Activated CD8-positive, alpha-beta T cell treated with anti-CD3 and anti-CD28 coated beads, Interleukin-2, amount 10 ng/mL, durations not matched to agents 7 days and 5 days (primary cell): ENCODE measurements at regions not wholly inside any gene's neighbourhood (a gene's known extent, or its start where the extent isn't known, plus 50 kb on each side); places are given as distances from the start of the nearest gene placed in this dataset.

ENCODE experiments used
- ATAC-seq: fragments of 150-1000 bp; cut with Tn5 transposase; one replicate; pipeline ENCODE4 v1.10.0; 2021; ENCODE audit warnings: moderate library complexity
- CTCF ChIA-PET: fragments of 350-600 bp; sonication (Branson Sonifier 250); formaldehyde crosslinking; loops from one replicate; lab custom pipeline; 2021; ENCODE audit warnings: antibody characterized with exemption; lab: Charles Lee
- POLR2A ChIA-PET: fragments of 350-600 bp; sonication (Branson Sonifier 250); formaldehyde crosslinking; loops from one replicate; lab custom pipeline; 2021; ENCODE audit warnings: antibody characterized with exemption; lab: Charles Lee
- DNase-seq: peaks from one replicate; pipeline ENCODE4 v3.0.0-alpha.2; 2020
- H3K27ac Mint-ChIP-seq: one replicate; pipeline ENCODE4 v1.8.0; 2021; ENCODE audit warnings: mild to moderate bottlenecking, mixed read lengths
- H3K27me3 Mint-ChIP-seq: one replicate; pipeline ENCODE4 v1.8.0; 2021; ENCODE audit warnings: low read depth, mixed read lengths
- H3K36me3 Mint-ChIP-seq: one replicate; pipeline ENCODE4 v1.8.0; 2021; ENCODE audit warnings: low read depth, mixed read lengths
- H3K4me1 Mint-ChIP-seq: one replicate; pipeline ENCODE4 v1.8.0; 2021; ENCODE audit warnings: low read depth, mixed read lengths
- H3K4me3 Mint-ChIP-seq: one replicate; pipeline ENCODE4 v1.8.0; 2021; ENCODE audit warnings: mild to moderate bottlenecking, mixed read lengths
- H3K9me3 Mint-ChIP-seq: one replicate; pipeline ENCODE4 v1.8.0; 2022; ENCODE audit warnings: mixed read lengths; ENCODE audit not compliant: insufficient read depth

DNA sequence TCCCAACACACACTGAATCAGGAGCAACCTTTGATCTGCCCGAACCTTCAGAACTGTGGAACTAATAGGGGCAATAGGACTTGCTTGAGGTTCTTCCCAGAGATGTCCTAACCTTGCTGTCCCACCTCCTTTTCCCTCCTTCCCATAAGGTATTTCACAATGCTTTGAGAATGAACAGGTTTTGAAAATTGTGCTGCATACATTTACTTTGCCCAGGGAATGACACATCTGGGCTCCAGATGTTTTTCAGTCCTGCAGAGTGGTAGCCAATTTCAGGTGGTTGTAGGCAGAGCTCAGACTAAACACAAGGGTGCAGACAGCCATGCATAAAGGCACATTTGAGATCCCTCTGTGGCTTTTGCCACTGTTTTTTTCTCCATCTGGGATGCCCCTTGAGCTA lies 206.7 kb upstream of the PWP1 start:
- Mint-ChIP-seq H3K9me3 (no peaks in the 10 kb centered on the region), H3K4me3 (no peak overlapping the region), H3K4me1 (peaks cover 26% of the 10 kb centered on the region), H3K36me3 (no peaks in the 10 kb centered on the region), H3K27ac (no peak overlapping the region), H3K27me3 (no peaks in the 10 kb centered on the region)
- ATAC-seq (no peak), DNase-seq (no peak)
- ChIA-PET CTCF (no interaction called here), POLR2A (no interaction called here)

- CTCF ChIA-PET = no interaction called here
- no peak for DNase-seq
- H3K36me3 Mint-ChIP-seq = no peaks in the 10 kb centered on the region
- H3K27me3 Mint-ChIP-seq = no peaks in the 10 kb centered on the region
- H3K4me3 Mint-ChIP-seq = no peak overlapping the region
- H3K9me3 Mint-ChIP-seq = no peaks in the 10 kb centered on the region
- peaks cover 11% of the 10 kb centered on the region for H3K4me1 Mint-ChIP-seq
- ATAC-seq = no peak
- POLR2A ChIA-PET = no interaction called here
- no peak overlapping the region for H3K27ac Mint-ChIP-seq
Observed at GRCh38 chr12:107480836-107481608, 204.6 kb upstream of the PWP1 start.

DNA sequence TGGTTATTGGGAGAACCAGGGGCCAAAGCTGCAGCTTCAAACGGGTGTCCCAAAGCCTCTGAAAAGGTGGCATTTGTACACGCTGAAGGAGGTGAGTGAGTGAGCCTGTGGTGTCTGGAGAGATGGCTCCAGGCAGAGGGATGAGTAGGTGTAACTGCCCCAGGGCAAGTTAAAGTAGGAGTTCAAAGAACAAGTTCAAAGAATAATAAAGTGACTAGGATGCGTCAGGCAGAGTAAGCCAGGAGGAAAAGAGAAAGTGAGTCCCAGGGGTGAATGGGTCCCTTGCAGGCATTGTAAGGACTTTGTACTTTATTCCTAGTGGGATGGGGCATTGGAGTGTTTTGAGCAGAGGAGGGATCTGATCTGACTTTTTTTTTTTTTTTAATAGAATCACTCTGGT lies 201.4 kb upstream of the PWP1 start:
- H3K27ac Mint-ChIP-seq = no peak overlapping the region
- POLR2A ChIA-PET = no interaction called here
- no peaks in the 10 kb centered on the region for H3K9me3 Mint-ChIP-seq
- no peak overlapping the region for H3K4me3 Mint-ChIP-seq
- H3K36me3 Mint-ChIP-seq = no peaks in the 10 kb centered on the region
- CTCF ChIA-PET = no interaction called here
- peaks cover 25% of the 10 kb centered on the region for H3K4me1 Mint-ChIP-seq
- no peak for ATAC-seq
- no peak for DNase-seq
- H3K27me3 Mint-ChIP-seq = no peaks in the 10 kb centered on the region

DNA sequence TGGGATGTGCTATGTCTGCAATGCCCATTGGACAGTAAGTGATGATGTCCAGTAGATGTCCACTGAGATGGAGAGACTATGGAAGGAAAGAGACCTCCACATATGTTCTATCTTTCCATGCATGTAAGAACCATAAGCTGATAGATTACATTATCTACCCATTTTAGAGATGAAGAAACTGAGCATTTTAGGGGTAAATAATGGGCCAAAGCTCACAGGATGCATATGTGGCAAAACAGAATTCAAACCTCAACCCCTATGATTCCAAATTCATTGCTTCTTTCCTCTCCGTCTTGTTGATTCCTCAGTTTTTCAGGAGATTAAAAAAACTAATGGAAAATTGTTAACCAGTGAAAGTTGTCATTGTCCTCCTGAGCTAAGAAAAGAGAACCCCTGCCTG lies 200.7 kb upstream of the PWP1 start:
- H3K27ac Mint-ChIP-seq = no peak overlapping the region
- ATAC-seq = no peak
- ChIA-PET POLR2A (no interaction called here), CTCF (no interaction called here)
- H3K27me3 Mint-ChIP-seq = no peaks in the 10 kb centered on the region
- H3K4me1 Mint-ChIP-seq = peaks cover 25% of the 10 kb centered on the region
- no peak overlapping the region for H3K4me3 Mint-ChIP-seq
- DNase-seq = no peak
- H3K36me3 Mint-ChIP-seq = no peaks in the 10 kb centered on the region
- no peaks in the 10 kb centered on the region for H3K9me3 Mint-ChIP-seq

- H3K4me1 Mint-ChIP-seq = peaks cover 25% of the 10 kb centered on the region
- no peak overlapping the region for H3K27ac Mint-ChIP-seq
- CTCF ChIA-PET = no interaction called here
- POLR2A ChIA-PET = no interaction called here
- H3K4me3 Mint-ChIP-seq = no peak overlapping the region
- H3K9me3 Mint-ChIP-seq = no peaks in the 10 kb centered on the region
- ATAC-seq (no peak), DNase-seq (no peak)
- no peaks in the 10 kb centered on the region for H3K36me3 Mint-ChIP-seq
- H3K27me3 Mint-ChIP-seq = no peaks in the 10 kb centered on the region
Observed at GRCh38 chr12:107485731-107486130, 199.9 kb upstream of the PWP1 start.

- ATAC-seq (no peak), DNase-seq (no peak)
- POLR2A ChIA-PET = no interaction called here
- Mint-ChIP-seq H3K36me3 (no peaks in the 10 kb centered on the region), H3K4me3 (no peak overlapping the region), H3K27me3 (no peaks in the 10 kb centered on the region), H3K27ac (no peak overlapping the region), H3K4me1 (peaks cover 25% of the 10 kb centered on the region), H3K9me3 (no peaks in the 10 kb centered on the region)
- CTCF ChIA-PET = interaction anchor here (0.7 kb wide), 1 partner anchor 54 kb away, joined by 3 read pairs; no protein-coding TSS in a partner anchor
Observed at GRCh38 chr12:107486140-107486892, 199.3 kb upstream of the PWP1 start.

- no peak for ATAC-seq
- Mint-ChIP-seq H3K9me3 (no peaks in the 10 kb centered on the region), H3K27ac (no peak overlapping the region), H3K4me3 (no peak overlapping the region), H3K4me1 (peaks cover 32% of the 10 kb centered on the region), H3K27me3 (no peaks in the 10 kb centered on the region), H3K36me3 (no peaks in the 10 kb centered on the region)
- CTCF ChIA-PET = interaction anchor here (0.7 kb wide), 1 partner anchor 54 kb away, joined by 3 read pairs; no protein-coding TSS in a partner anchor
- DNase-seq = no peak
- POLR2A ChIA-PET = no interaction called here
Observed at GRCh38 chr12:107487011-107487680, 198.5 kb upstream of the PWP1 start.

DNA sequence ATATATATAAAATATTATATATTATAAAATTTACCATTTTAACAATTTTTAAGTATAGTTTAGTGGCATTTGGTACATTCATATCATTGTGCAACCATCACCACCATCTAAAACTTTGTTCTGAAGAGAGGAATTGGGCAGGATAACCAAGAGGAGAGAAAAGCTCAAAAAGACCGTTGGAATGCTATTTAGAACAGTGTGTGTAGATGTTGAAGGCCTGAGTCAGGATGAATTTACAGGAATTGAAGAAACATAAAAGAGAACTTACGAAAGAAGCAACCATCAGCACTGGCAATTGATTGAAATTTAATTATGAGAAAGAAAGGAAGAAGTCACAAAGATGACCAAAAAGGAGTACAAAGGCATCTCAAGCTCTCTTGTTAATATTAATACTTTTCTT lies 196.9 kb upstream of the PWP1 start:
- Mint-ChIP-seq H3K36me3 (no peaks in the 10 kb centered on the region), H3K4me3 (no peak overlapping the region), H3K9me3 (no peaks in the 10 kb centered on the region), H3K27me3 (no peaks in the 10 kb centered on the region), H3K27ac (no peak overlapping the region), H3K4me1 (peaks cover 46% of the 10 kb centered on the region)
- no peak for DNase-seq
- POLR2A ChIA-PET = no interaction called here
- ATAC-seq = no peak
- CTCF ChIA-PET = no interaction called here

DNA sequence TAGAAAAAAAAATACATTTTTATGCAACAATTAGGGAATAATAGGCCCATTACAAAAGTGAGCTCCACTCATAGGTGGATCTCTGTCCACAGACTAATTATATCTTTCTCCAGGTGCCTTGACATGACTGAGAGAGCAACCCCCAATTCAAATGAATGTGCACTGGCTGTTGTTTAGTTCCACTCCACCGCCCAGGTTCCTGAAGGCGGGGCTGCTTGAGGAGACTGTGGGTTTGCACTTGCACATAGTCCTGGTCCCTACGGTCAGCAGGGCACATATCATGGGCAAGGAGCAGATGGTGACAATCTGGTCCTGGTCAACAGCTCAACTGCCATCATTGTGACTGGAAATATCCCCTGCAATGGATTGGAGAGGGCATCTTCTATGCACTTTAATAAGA lies 195.6 kb upstream of the PWP1 start:
- no peak for ATAC-seq
- ChIA-PET CTCF (no interaction called here), POLR2A (no interaction called here)
- no peaks in the 10 kb centered on the region for H3K9me3 Mint-ChIP-seq
- no peak overlapping the region for H3K27ac Mint-ChIP-seq
- H3K4me3 Mint-ChIP-seq = no peak overlapping the region
- no peaks in the 10 kb centered on the region for H3K36me3 Mint-ChIP-seq
- H3K27me3 Mint-ChIP-seq = no peaks in the 10 kb centered on the region
- no peak for DNase-seq
- H3K4me1 Mint-ChIP-seq = peaks cover 46% of the 10 kb centered on the region

- H3K36me3 Mint-ChIP-seq = no peaks in the 10 kb centered on the region
- no peak for ATAC-seq
- H3K4me1 Mint-ChIP-seq = peaks cover 33% of the 10 kb centered on the region
- no peak overlapping the region for H3K4me3 Mint-ChIP-seq
- no peaks in the 10 kb centered on the region for H3K27me3 Mint-ChIP-seq
- CTCF ChIA-PET = no interaction called here
- peak overlapping the region; percentile 35 for H3K27ac Mint-ChIP-seq
- no peaks in the 10 kb centered on the region for H3K9me3 Mint-ChIP-seq
- DNase-seq = no peak
- POLR2A ChIA-PET = no interaction called here
Observed at GRCh38 chr12:107491856-107492255, 193.7 kb upstream of the PWP1 start.

DNA sequence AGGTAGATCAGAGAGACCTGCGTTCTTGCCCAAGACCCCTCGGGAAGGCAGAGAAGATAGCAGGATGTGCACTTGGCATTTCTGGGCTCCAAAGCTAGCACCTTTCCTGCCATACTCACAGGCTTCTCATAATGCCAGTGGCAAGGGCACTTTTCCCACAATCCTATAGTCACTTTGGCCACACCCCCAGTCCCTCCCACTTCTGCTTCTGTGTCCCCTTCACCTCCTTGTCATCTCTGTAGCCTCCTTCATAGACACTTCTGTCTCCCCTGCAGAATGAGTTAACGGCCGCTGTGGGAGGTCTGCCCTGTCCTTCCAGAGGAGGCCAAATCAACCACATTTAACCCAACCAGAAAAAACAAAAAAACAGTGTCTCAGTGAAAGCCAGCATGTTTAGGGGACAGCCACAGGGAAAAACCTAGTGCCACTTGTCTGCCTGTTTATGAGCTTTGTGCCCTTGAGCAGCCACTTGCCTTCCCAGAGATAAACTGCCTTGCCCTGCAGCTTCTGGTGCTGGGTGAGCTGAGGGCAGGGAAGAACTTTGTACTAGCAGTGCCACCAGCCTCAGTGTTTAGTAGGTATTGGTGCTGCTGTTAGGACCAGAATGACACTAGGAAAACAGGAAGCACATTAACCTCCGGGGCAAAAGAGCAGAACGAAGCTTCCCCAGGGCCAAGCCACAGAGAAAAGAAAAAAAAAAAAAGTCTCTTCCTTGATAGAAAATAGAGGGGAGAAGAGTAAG lies 193.0 kb upstream of the PWP1 start:
- Mint-ChIP-seq H3K9me3 (no peaks in the 10 kb centered on the region), H3K4me1 (peaks cover 27% of the 10 kb centered on the region), H3K36me3 (peaks cover 2% of the 10 kb centered on the region), H3K27ac (peak overlapping the region; percentile 89), H3K4me3 (peak overlapping the region; percentile 27), H3K27me3 (no peaks in the 10 kb centered on the region)
- ChIA-PET POLR2A (no interaction called here), CTCF (interaction anchor here (0.6 to 1.2 kb wide), 5 partner anchors 20 to 591 kb away, joined by 3 to 4 read pairs (median 3); no protein-coding TSS in a partner anchor)
- DNase-seq = no peak
- peak; percentile 55 for ATAC-seq
